ENCODE measurements at regions not wholly inside any gene's neighbourhood (a gene's known extent, or its start where the extent isn't known, plus 50 kb on each side); places are given as distances from the start of the nearest gene placed in this dataset.

DNA sequence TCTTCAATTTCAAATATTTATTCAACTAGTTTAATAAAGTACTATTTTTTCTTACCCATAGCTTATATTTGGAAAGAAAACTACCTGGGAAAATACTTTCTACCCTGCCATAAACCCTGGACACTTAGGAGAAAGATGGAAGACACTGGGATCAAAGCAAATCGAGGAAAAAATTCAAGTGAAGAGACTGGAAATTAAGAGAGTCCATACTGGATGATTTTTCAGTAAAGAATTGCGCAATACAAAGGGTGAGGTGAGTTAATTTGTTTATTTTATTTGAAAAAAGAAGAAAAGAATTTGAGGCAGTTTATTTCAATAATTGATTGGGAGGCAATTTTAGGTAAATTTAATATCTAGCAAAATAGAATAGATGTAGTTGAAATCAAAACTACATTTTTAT lies 331.8 kb upstream of the ITGA1 start:
- no peak for TF ChIP-seq TAF1 (IDR thresholded peaks at IDR 0.05; ENCODE audit: low read depth)
- TF ChIP-seq CEBPB (IDR thresholded peaks at IDR 0.05), result peak; percentile 90

DNA sequence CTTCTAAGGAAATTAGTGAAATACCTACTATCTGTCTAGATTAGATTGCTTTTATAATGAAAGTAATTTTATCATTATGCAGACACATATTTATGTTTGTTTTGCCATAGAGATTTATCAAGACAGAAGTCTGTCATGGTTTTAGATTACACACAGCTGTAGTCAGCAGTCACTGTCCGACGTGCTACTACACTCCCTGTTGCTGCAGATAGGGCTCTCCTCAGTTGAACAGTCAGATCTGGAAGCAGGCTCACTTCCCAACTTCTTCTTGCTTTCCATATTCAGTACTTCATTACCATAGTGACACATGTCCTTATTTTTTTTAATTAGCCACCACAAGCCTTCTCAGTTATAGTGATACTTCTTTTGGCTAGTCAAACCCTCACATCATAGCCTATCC lies 329.9 kb upstream of the ITGA1 start:
- TF ChIP-seq, protein P1, sequence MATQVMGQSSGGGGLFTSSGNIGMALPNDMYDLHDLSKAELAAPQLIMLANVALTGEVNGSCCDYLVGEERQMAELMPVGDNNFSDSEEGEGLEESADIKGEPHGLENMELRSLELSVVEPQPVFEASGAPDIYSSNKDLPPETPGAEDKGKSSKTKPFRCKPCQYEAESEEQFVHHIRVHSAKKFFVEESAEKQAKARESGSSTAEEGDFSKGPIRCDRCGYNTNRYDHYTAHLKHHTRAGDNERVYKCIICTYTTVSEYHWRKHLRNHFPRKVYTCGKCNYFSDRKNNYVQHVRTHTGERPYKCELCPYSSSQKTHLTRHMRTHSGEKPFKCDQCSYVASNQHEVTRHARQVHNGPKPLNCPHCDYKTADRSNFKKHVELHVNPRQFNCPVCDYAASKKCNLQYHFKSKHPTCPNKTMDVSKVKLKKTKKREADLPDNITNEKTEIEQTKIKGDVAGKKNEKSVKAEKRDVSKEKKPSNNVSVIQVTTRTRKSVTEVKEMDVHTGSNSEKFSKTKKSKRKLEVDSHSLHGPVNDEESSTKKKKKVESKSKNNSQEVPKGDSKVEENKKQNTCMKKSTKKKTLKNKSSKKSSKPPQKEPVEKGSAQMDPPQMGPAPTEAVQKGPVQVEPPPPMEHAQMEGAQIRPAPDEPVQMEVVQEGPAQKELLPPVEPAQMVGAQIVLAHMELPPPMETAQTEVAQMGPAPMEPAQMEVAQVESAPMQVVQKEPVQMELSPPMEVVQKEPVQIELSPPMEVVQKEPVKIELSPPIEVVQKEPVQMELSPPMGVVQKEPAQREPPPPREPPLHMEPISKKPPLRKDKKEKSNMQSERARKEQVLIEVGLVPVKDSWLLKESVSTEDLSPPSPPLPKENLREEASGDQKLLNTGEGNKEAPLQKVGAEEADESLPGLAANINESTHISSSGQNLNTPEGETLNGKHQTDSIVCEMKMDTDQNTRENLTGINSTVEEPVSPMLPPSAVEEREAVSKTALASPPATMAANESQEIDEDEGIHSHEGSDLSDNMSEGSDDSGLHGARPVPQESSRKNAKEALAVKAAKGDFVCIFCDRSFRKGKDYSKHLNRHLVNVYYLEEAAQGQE (IDR thresholded peaks at IDR 0.05; ENCODE audit: low read depth), result no peak
- TF ChIP-seq CREB1 (IDR thresholded peaks at IDR 0.05; ENCODE audit: low read depth), result no peak
- TF ChIP-seq TAF1 (IDR thresholded peaks at IDR 0.05; ENCODE audit: low read depth), result no peak
- no peak for TF ChIP-seq RAD21 (IDR thresholded peaks at IDR 0.05; ENCODE audit: low read depth)
- TF ChIP-seq TCF12 (IDR thresholded peaks at IDR 0.05; ENCODE audit: low read depth), result no peak
- TF ChIP-seq, protein P2, sequence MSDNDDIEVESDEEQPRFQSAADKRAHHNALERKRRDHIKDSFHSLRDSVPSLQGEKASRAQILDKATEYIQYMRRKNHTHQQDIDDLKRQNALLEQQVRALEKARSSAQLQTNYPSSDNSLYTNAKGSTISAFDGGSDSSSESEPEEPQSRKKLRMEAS (IDR thresholded peaks at IDR 0.05), result no peak
- TF ChIP-seq TEAD4 (IDR thresholded peaks at IDR 0.05), result no peak
- TF ChIP-seq, protein P3, sequence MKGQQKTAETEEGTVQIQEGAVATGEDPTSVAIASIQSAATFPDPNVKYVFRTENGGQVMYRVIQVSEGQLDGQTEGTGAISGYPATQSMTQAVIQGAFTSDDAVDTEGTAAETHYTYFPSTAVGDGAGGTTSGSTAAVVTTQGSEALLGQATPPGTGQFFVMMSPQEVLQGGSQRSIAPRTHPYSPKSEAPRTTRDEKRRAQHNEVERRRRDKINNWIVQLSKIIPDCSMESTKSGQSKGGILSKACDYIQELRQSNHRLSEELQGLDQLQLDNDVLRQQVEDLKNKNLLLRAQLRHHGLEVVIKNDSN (IDR thresholded peaks at IDR 0.05), result no peak
- no peak for TF ChIP-seq EP300 (IDR thresholded peaks at IDR 0.05; ENCODE audit: borderline replicate concordance)
- no peak for TF ChIP-seq EGR1 (IDR thresholded peaks at IDR 0.05)
- no peak for TF ChIP-seq ZBTB7A (IDR thresholded peaks at IDR 0.05; ENCODE audit: low read depth)
- no peak for TF ChIP-seq NFIC (IDR thresholded peaks at IDR 0.05)
- no peak for TF ChIP-seq YY1 (IDR thresholded peaks at IDR 0.05; ENCODE audit: low read depth)

DNA sequence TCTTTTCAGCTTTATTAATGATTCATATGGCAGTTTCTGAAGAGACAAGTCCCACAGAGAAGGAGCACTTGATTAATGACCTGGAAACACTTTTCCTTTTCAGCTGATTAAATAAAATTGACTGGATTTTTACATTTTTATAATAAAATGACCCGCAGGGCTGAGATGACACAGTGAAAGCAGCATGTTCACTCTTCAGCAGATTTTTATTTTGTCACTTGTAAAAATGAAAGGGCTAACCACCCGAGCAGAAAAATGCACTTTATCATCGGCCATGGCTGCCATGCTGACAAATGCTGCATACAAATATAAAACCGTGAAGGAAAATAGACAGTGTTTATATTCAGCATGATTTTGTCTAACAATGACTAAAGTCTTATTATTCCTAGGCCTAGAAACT lies 321.6 kb upstream of the ITGA1 start:
- no peak for TF ChIP-seq CEBPB (IDR thresholded peaks at IDR 0.05)
- no peak for TF ChIP-seq FOXM1 (IDR thresholded peaks at IDR 0.05; ENCODE audit: borderline replicate concordance, low read depth)

DNA sequence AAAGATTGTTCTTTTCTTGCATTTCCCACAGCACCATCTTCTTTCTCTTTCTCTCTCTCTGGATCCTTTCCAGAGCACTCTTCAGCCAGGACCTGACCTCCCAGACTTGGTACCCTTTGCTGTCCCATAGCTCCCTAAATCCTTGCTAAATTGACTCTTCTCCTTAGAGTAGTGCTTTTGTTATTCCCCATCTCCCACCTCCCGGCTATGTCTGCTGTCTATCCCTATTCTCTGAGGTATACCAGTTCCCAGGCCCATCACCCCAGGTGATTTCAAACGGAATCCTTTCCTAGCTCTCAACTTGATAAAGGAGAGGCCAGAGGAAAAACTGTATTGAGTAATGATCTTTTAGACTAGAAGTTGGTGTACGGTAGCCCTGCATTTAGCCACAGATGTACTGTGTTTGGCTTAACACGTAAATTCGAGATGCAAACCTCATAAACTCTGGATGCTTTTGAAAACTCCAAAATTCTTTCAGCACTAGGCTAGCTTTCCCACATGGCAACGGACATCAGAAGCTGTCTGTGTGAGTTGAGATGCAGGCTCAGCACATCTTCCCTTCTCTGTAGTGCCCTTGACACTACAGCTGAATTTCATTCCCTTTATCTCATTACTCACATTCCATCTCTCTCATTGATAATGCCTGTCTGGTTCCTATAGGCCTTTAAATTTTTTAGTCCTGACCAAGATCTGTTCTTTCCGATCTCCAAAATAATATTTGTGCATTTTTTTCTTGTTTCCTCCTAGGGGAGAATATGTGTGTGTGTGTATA lies 320.8 kb upstream of the ITGA1 start:
- TF ChIP-seq ZBTB7A (IDR thresholded peaks at IDR 0.05; ENCODE audit: low read depth), result no peak
- no peak for TF ChIP-seq RAD21 (IDR thresholded peaks at IDR 0.05; ENCODE audit: low read depth)
- no peak for TF ChIP-seq NFIC (IDR thresholded peaks at IDR 0.05)
- TF ChIP-seq CREB1 (IDR thresholded peaks at IDR 0.05; ENCODE audit: low read depth), result no peak
- TF ChIP-seq, protein P1 (IDR thresholded peaks at IDR 0.05; ENCODE audit: low read depth), result no peak
- no peak for TF ChIP-seq TCF12 (IDR thresholded peaks at IDR 0.05; ENCODE audit: low read depth)
- TF ChIP-seq FOXM1 (IDR thresholded peaks at IDR 0.05; ENCODE audit: borderline replicate concordance, low read depth), result no peak
- no peak for TF ChIP-seq EP300 (IDR thresholded peaks at IDR 0.05; ENCODE audit: borderline replicate concordance)
- TF ChIP-seq TEAD4 (IDR thresholded peaks at IDR 0.05), result no peak
- no peak for TF ChIP-seq CEBPB (IDR thresholded peaks at IDR 0.05)
- TF ChIP-seq YY1 (IDR thresholded peaks at IDR 0.05; ENCODE audit: low read depth), result no peak
- TF ChIP-seq, protein P3 (IDR thresholded peaks at IDR 0.05), result no peak
- TF ChIP-seq, protein P2 (IDR thresholded peaks at IDR 0.05), result no peak
- TF ChIP-seq TAF1 (IDR thresholded peaks at IDR 0.05; ENCODE audit: low read depth), result no peak
- TF ChIP-seq EGR1 (IDR thresholded peaks at IDR 0.05), result no peak

DNA sequence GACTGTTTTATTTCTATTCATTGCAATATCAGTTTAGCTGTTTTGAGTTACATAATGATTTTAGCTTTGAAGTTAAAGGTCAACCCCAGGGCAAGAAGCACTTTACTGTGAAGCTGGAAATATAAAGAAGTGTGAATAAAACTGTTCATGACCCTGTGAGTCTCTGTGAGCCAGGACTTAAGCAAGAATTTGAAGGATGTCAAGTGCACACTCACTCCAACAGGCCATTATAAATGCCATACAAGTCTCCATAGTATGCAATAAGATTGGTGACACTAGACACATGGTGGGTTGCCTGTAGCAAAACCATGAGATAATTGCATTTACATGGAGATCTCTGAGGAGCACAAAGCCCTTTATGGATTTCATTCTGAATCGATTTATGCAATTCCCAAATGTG lies 318.7 kb upstream of the ITGA1 start:
- TF ChIP-seq CEBPB (IDR thresholded peaks at IDR 0.05) (no peak), FOXM1 (IDR thresholded peaks at IDR 0.05; ENCODE audit: borderline replicate concordance, low read depth) (no peak), EGR1 (IDR thresholded peaks at IDR 0.05) (no peak), TCF12 (IDR thresholded peaks at IDR 0.05; ENCODE audit: low read depth) (no peak)
- TF ChIP-seq, protein P1 (IDR thresholded peaks at IDR 0.05; ENCODE audit: low read depth), result no peak
- TF ChIP-seq, protein P3 (IDR thresholded peaks at IDR 0.05), result no peak

Data from Ishikawa (cell line).